ENCODE measurements at regions not wholly inside any gene's neighbourhood (a gene's known extent, or its start where the extent isn't known, plus 50 kb on each side); places are given as distances from the start of the nearest gene placed in this dataset.

DNA sequence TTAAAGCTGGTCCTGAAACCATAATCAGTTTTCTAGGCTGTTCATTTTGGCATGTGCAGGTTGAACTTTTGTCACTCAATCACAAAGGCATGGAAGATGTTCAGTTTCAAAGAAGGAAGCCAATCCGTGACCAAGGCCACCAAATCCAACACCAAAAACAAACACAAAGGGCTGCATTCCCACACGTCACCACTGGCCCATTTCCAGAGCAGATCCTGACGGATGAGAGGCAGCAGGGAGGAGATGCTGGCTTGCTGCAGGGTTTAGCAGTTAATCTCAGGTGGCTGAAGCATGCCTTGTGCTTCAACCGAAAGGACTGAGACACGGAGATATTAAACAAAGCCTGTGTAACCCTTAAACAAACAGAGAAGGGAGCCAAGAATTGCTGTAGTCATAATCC, 191.9 kb upstream of the CTAGE1 start:
- DNase-seq (ENCODE audit: low read depth): peak; percentile 48
- H3K4me3 ChIP-seq (ENCODE audit: low read depth, low read length): no peak overlapping the region
- TF ChIP-seq, protein P1, sequence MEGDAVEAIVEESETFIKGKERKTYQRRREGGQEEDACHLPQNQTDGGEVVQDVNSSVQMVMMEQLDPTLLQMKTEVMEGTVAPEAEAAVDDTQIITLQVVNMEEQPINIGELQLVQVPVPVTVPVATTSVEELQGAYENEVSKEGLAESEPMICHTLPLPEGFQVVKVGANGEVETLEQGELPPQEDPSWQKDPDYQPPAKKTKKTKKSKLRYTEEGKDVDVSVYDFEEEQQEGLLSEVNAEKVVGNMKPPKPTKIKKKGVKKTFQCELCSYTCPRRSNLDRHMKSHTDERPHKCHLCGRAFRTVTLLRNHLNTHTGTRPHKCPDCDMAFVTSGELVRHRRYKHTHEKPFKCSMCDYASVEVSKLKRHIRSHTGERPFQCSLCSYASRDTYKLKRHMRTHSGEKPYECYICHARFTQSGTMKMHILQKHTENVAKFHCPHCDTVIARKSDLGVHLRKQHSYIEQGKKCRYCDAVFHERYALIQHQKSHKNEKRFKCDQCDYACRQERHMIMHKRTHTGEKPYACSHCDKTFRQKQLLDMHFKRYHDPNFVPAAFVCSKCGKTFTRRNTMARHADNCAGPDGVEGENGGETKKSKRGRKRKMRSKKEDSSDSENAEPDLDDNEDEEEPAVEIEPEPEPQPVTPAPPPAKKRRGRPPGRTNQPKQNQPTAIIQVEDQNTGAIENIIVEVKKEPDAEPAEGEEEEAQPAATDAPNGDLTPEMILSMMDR (conservative IDR thresholded peaks at IDR 0.05; ENCODE audit: low read depth, low read length): no peak

- no peak overlapping the region for H3K4me3 ChIP-seq (ENCODE audit: low read depth, low read length)
- TF ChIP-seq, protein P1 (conservative IDR thresholded peaks at IDR 0.05; ENCODE audit: low read depth, low read length): no peak
- DNase-seq (ENCODE audit: low read depth): no peak
These were observed 195.5 kb upstream of the CTAGE1 start for GRCh38 chr18:22613058-22613690.

DNA sequence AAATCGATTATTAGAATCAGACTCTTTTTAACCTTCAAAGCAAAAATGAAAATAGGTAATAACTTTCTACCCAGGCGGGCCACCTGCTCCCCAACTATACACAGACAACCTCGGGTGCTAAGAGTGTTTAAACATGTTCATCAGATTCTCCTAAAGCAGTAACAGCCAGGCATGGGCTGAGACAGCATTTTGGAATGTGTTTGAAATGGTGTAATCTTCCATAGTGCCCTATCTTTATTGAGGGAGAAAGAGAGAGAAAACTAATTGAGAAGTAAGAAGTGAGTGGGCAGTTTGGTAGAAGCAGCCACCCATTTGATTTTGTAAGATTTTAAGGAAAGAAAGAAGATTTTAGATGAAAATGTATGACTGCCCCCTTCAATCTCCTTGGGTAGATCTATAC, 196.1 kb upstream of the CTAGE1 start:
- peak; percentile 61 for DNase-seq (ENCODE audit: low read depth)
- TF ChIP-seq, protein P1 (conservative IDR thresholded peaks at IDR 0.05; ENCODE audit: low read depth, low read length): no peak
- no peak overlapping the region for H3K4me3 ChIP-seq (ENCODE audit: low read depth, low read length)

DNA sequence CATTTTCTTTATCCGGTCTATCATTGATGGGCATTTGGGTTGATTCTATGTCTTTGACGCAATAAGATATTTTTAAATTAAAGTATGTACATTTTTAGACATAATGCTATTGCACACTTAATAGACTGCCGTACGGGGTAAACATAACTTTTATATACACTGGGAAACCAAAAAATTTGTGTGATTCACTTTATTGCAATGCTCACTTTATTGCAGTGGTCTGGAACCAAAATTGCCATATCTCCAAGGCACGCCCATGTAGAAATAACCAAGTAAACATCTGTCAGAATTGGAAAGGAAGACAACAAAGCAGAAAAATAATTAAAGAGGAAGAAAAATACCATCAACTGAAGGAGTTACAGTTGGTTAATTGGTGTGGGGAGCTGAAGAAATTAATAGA, 205.8 kb upstream of the CTAGE1 start:
- H3K4me3 ChIP-seq (ENCODE audit: low read depth, low read length): no peak overlapping the region
- no peak for DNase-seq (ENCODE audit: low read depth)

GRCh38 chr18:22624176-22624575, 206.5 kb upstream of the CTAGE1 start:
- TF ChIP-seq, protein P1 (conservative IDR thresholded peaks at IDR 0.05; ENCODE audit: low read depth, low read length): no peak
- no peak overlapping the region for H3K4me3 ChIP-seq (ENCODE audit: low read depth, low read length)
- DNase-seq (ENCODE audit: low read depth): no peak

More for the DNA sequence above, 205.8 kb upstream of the CTAGE1 start:
- TF ChIP-seq, protein P1 (conservative IDR thresholded peaks at IDR 0.05; ENCODE audit: low read depth, low read length): no peak

DNA sequence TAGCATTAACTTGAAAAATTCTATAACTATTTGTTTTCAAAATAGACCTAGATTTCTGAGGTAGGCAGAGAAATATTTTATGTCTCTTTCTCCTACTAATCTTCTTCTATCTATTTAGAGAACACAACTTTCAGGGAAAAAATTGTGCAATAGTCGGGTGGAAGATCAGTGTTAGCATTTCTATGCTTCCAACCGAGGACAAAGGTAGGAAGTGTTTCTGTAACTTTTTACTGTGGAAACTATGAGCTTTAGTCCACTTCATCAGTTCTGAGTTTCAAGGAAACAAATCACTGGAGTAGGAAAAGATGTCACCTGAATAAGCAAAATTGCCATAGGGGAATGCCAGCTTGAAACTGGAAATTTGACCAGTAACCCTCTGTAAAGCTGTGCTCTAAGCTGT, 207.7 kb upstream of the CTAGE1 start:
- no peak overlapping the region for H3K4me3 ChIP-seq (ENCODE audit: low read depth, low read length)
- DNase-seq (ENCODE audit: low read depth): no peak
- TF ChIP-seq, protein P1 (conservative IDR thresholded peaks at IDR 0.05; ENCODE audit: low read depth, low read length): no peak

DNA sequence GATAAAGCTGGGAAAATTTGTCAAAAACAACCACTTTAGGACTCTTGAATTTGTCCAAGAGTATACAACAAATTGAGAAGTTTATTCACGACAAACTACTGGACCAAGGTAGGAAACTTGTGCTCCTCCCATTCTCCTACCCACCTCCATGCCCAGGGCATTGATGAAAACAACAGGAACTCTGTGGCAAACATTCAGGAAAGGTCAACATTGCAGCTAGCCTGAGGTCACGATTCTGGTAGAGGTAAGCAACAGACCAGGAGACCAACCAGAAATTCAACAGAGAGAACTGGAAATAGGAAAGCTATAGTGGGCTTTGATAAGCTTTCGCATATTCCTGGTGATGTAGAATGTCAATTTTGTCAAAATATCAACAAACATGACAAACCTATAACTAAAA, 209.1 kb upstream of the CTAGE1 start:
- no peak overlapping the region for H3K4me3 ChIP-seq (ENCODE audit: low read depth, low read length)
- DNase-seq (ENCODE audit: low read depth): no peak
- TF ChIP-seq, protein P1 (conservative IDR thresholded peaks at IDR 0.05; ENCODE audit: low read depth, low read length): no peak
